B cell (primary cell): ENCODE measurements at regions not wholly inside any gene's neighbourhood (a gene's known extent, or its start where the extent isn't known, plus 50 kb on each side); places are given as distances from the start of the nearest gene placed in this dataset.

Experiments
- EZH2 ChIP-seq: IDR thresholded peaks from 2 replicates; pipeline ENCODE4 v1.6.1; 2012; ENCODE audit warnings: borderline replicate concordance, low read depth, mild to moderate bottlenecking, moderate library complexity, low read length; ENCODE audit not compliant: insufficient read depth, poor library complexity, severe bottlenecking
- TF ChIP-seq, protein P1 (sequence below): fragments of 200-600 bp; IDR thresholded peaks from one replicate; pipeline ENCODE4 v1.8.0; 2022; ENCODE audit warnings: antibody characterized with exemption, mild to moderate bottlenecking

DNA sequence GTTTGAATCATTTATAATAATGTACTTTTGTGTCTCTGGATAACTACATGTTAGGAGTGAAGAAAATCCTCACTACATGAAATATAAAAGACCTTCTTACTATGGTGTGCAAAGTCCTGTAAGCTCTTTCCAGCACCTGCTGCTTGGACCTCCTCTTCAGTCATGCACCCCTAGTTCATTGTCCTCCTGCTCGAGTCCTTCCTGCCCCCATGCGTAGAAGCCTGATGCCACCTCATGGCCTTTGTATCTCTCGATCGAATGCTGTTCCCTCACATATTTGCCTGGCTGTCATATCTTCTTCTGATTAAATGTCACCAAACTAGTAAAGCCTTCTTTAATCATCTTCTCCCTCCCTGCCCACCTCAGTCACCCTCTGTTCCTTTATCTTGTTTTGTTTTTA lies 49.9 kb upstream of the SUCLG2 start:
- TF ChIP-seq, protein P1, sequence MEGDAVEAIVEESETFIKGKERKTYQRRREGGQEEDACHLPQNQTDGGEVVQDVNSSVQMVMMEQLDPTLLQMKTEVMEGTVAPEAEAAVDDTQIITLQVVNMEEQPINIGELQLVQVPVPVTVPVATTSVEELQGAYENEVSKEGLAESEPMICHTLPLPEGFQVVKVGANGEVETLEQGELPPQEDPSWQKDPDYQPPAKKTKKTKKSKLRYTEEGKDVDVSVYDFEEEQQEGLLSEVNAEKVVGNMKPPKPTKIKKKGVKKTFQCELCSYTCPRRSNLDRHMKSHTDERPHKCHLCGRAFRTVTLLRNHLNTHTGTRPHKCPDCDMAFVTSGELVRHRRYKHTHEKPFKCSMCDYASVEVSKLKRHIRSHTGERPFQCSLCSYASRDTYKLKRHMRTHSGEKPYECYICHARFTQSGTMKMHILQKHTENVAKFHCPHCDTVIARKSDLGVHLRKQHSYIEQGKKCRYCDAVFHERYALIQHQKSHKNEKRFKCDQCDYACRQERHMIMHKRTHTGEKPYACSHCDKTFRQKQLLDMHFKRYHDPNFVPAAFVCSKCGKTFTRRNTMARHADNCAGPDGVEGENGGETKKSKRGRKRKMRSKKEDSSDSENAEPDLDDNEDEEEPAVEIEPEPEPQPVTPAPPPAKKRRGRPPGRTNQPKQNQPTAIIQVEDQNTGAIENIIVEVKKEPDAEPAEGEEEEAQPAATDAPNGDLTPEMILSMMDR, result no peak
- TF ChIP-seq EZH2, result no peak
